HG03432 (cell line): ENCODE measurements at regions not wholly inside any gene's neighbourhood (a gene's known extent, or its start where the extent isn't known, plus 50 kb on each side); places are given as distances from the start of the nearest gene placed in this dataset.
"Not testable (repeated sequence)": the region's sequence is repeated elsewhere in the genome, so short reads cannot be mapped to it uniquely, and the experiment has no call there.

Experiments
- ATAC-seq: cut with Tn5 transposase; IDR thresholded peaks from one replicate; pipeline ENCODE4 v1.9.1; 2021; ENCODE audit warnings: mild to moderate bottlenecking, moderate library complexity; ENCODE audit not compliant: unreplicated experiment

- ATAC-seq, result no peak
Measured at GRCh38 chr7:48813472-48813871, 110.9 kb upstream of the CDC14C start.

- ATAC-seq, result no peak
Measured at GRCh38 chr7:48822138-48822537, 102.2 kb upstream of the CDC14C start.

- ATAC-seq, result no peak
Measured at GRCh38 chr7:48832303-48832845, 92.0 kb upstream of the CDC14C start.

- no peak for ATAC-seq
Measured at GRCh38 chr7:48837266-48837665, 87.1 kb upstream of the CDC14C start.

GRCh38 chr7:48839108-48839507 lies 85.2 kb upstream of the CDC14C start:
- ATAC-seq, result no peak

GRCh38 chr7:48841739-48842138 lies 82.6 kb upstream of the CDC14C start:
- ATAC-seq, result no peak

- ATAC-seq, result no peak
Measured at GRCh38 chr7:48847917-48848316, 76.4 kb upstream of the CDC14C start.

GRCh38 chr7:48860447-48860846 lies 63.9 kb upstream of the CDC14C start:
- ATAC-seq, result not testable (repeated sequence)

GRCh38 chr7:48868916-48869315 lies 55.4 kb upstream of the CDC14C start:
- no peak for ATAC-seq

GRCh38 chr7:48872548-48872947 lies 51.8 kb upstream of the CDC14C start:
- ATAC-seq, result no peak
